Natural killer cell treated with Interleukin-12 subunit alpha and Interleukin-12 subunit beta and Interleukin-15 and Interleukin-18, amount 100 ng/mL, for 72 hours (primary cell): ENCODE measurements at regions not wholly inside any gene's neighbourhood (a gene's known extent, or its start where the extent isn't known, plus 50 kb on each side); places are given as distances from the start of the nearest gene placed in this dataset.

Experiments used
- ATAC-seq, 2 donors: fragments of 150-1000 bp; cut with Tn5 transposase in 1 of 2; sonication (Bioruptor Pico), chemical (Tn5 transposase) in 1 of 2; 2 replicates each; pipeline ENCODE4 v1.10.0; 2021
- DNase-seq: peaks from one replicate; pipeline ENCODE4 v3.0.0; 2022; ENCODE audit warnings: low spot score
- H3K27ac Mint-ChIP-seq, 2 donors: 1 replicate in 1 of 2; 2 replicates in 1 of 2; pipeline ENCODE4 v1.8.0; 2022; ENCODE audit warnings: mixed read lengths in 2 of 2, mild to moderate bottlenecking in 1 of 2, moderate library complexity in 1 of 2
- H3K27me3 Mint-ChIP-seq, 2 donors: 1 replicate in 1 of 2; 2 replicates in 1 of 2; pipeline ENCODE4 v1.8.0; 2022; ENCODE audit warnings: mixed read lengths in 2 of 2
- H3K36me3 Mint-ChIP-seq: one replicate; pipeline ENCODE4 v1.8.0; 2022; ENCODE audit warnings: mixed read lengths
- H3K4me1 Mint-ChIP-seq, 2 donors: 1 replicate in 1 of 2; 2 replicates in 1 of 2; pipeline ENCODE4 v1.8.0; 2022; ENCODE audit warnings: low read depth in 2 of 2, mixed read lengths in 2 of 2, mild to moderate bottlenecking in 1 of 2
- H3K4me3 Mint-ChIP-seq: one replicate; pipeline ENCODE4 v1.8.0; 2022; ENCODE audit warnings: mixed read lengths
- H3K9me3 Mint-ChIP-seq: 2 replicates; pipeline ENCODE4 v1.8.0; 2022; ENCODE audit warnings: mixed read lengths

- no peak for ATAC-seq
- no peak for DNase-seq
- Mint-ChIP-seq H3K4me1 (no peaks in the 10 kb centered on the region), H3K9me3 (no peaks in the 10 kb centered on the region), H3K36me3 (no peaks in the 10 kb centered on the region), H3K27me3 (peaks cover 16 to 20% of the 10 kb centered on the region in 2 donors), H3K4me3 (no peak overlapping the region), H3K27ac (no peak overlapping the region)
Measured at GRCh38 chr22:27568265-27568664, 233.3 kb downstream of the MN1 start.

- no peak for ATAC-seq
- DNase-seq, result no peak
- Mint-ChIP-seq H3K9me3 (no peaks in the 10 kb centered on the region), H3K36me3 (no peaks in the 10 kb centered on the region), H3K27me3 (peaks cover 20 to 24% of the 10 kb centered on the region in 2 donors), H3K4me3 (no peak overlapping the region), H3K27ac (no peak overlapping the region), H3K4me1 (no peaks in the 10 kb centered on the region)
Measured at GRCh38 chr22:27571463-27572277, 229.9 kb downstream of the MN1 start.

GRCh38 chr22:27572278-27572666 is 229.3 kb downstream of the MN1 start:
- Mint-ChIP-seq H3K27me3 (peaks cover 20 to 24% of the 10 kb centered on the region in 2 donors), H3K4me1 (no peaks in the 10 kb centered on the region)

GRCh38 chr22:27573280-27574001 is 228.1 kb downstream of the MN1 start:
- no peaks in the 10 kb centered on the region for H3K4me1 Mint-ChIP-seq
- no peak for ATAC-seq

More at GRCh38 chr22:27572278-27572666, 229.3 kb downstream of the MN1 start:
- Mint-ChIP-seq H3K27ac (no peak overlapping the region), H3K36me3 (no peaks in the 10 kb centered on the region), H3K4me3 (no peak overlapping the region), H3K9me3 (no peaks in the 10 kb centered on the region)
- DNase-seq, result no peak
- no peak for ATAC-seq

GRCh38 chr22:27574002-27574366 is 227.6 kb downstream of the MN1 start:
- Mint-ChIP-seq H3K9me3 (no peaks in the 10 kb centered on the region), H3K27me3 (peaks cover 20 to 24% of the 10 kb centered on the region in 2 donors), H3K4me3 (no peak overlapping the region), H3K4me1 (no peaks in the 10 kb centered on the region), H3K27ac (no peak overlapping the region), H3K36me3 (no peaks in the 10 kb centered on the region)
- ATAC-seq (no peak), DNase-seq (no peak)

More at GRCh38 chr22:27573280-27574001, 228.1 kb downstream of the MN1 start:
- Mint-ChIP-seq H3K9me3 (no peaks in the 10 kb centered on the region), H3K4me3 (no peak overlapping the region), H3K27ac (no peak overlapping the region), H3K36me3 (no peaks in the 10 kb centered on the region), H3K27me3 (peaks cover 20 to 24% of the 10 kb centered on the region in 2 donors)
- no peak for DNase-seq

GRCh38 chr22:27574651-27575050 is 226.9 kb downstream of the MN1 start:
- H3K4me1 Mint-ChIP-seq, result no peaks in the 10 kb centered on the region
- no peaks in the 10 kb centered on the region for H3K36me3 Mint-ChIP-seq
- H3K9me3 Mint-ChIP-seq, result no peaks in the 10 kb centered on the region
- DNase-seq (no peak), ATAC-seq (no peak)
- H3K27ac Mint-ChIP-seq, result no peak overlapping the region
- peaks cover 20 to 27% of the 10 kb centered on the region in 2 donors for H3K27me3 Mint-ChIP-seq
- no peak overlapping the region for H3K4me3 Mint-ChIP-seq

- Mint-ChIP-seq H3K36me3 (no peaks in the 10 kb centered on the region), H3K4me3 (no peak overlapping the region), H3K9me3 (no peaks in the 10 kb centered on the region), H3K27ac (no peak overlapping the region), H3K4me1 (no peaks in the 10 kb centered on the region), H3K27me3 (peaks cover 20 to 29% of the 10 kb centered on the region in 2 donors)
- ATAC-seq (no peak), DNase-seq (no peak)
Measured at GRCh38 chr22:27575348-27575747, 226.2 kb downstream of the MN1 start.

GRCh38 chr22:27576413-27576812 is 225.1 kb downstream of the MN1 start:
- no peaks in the 10 kb centered on the region for H3K9me3 Mint-ChIP-seq
- no peak for DNase-seq
- no peaks in the 10 kb centered on the region for H3K36me3 Mint-ChIP-seq

GRCh38 chr22:27576815-27577573 is 224.6 kb downstream of the MN1 start:
- H3K27me3 Mint-ChIP-seq, result peaks cover 14 to 26% of the 10 kb centered on the region in 2 donors
- no peak overlapping the region for H3K4me3 Mint-ChIP-seq
- ATAC-seq (no peak), DNase-seq (no peak)
- no peaks in the 10 kb centered on the region for H3K4me1 Mint-ChIP-seq
- no peak overlapping the region for H3K27ac Mint-ChIP-seq
- H3K36me3 Mint-ChIP-seq, result no peaks in the 10 kb centered on the region
- no peaks in the 10 kb centered on the region for H3K9me3 Mint-ChIP-seq

More at GRCh38 chr22:27576413-27576812, 225.1 kb downstream of the MN1 start:
- no peak overlapping the region for H3K27ac Mint-ChIP-seq
- H3K27me3 Mint-ChIP-seq, result peaks cover 18 to 27% of the 10 kb centered on the region in 2 donors
- H3K4me3 Mint-ChIP-seq, result no peak overlapping the region
- no peak for ATAC-seq
- no peaks in the 10 kb centered on the region for H3K4me1 Mint-ChIP-seq

GRCh38 chr22:27577574-27577969 is 224.0 kb downstream of the MN1 start:
- Mint-ChIP-seq H3K4me3 (no peak overlapping the region), H3K27ac (no peak overlapping the region), H3K4me1 (no peaks in the 10 kb centered on the region), H3K9me3 (no peaks in the 10 kb centered on the region), H3K36me3 (no peaks in the 10 kb centered on the region), H3K27me3 (peaks cover 8 to 20% of the 10 kb centered on the region in 2 donors)
- ATAC-seq, result no peak
- DNase-seq, result no peak

GRCh38 chr22:27578937-27579617 is 222.5 kb downstream of the MN1 start:
- no peak overlapping the region for H3K4me3 Mint-ChIP-seq
- no peak overlapping the region for H3K27ac Mint-ChIP-seq
- no peaks in the 10 kb centered on the region for H3K36me3 Mint-ChIP-seq
- peaks cover 7 to 16% of the 10 kb centered on the region in 2 donors for H3K27me3 Mint-ChIP-seq
- no peaks in the 10 kb centered on the region for H3K4me1 Mint-ChIP-seq
- ATAC-seq, result no peak
- H3K9me3 Mint-ChIP-seq, result no peaks in the 10 kb centered on the region
- no peak for DNase-seq

GRCh38 chr22:27580311-27580897 is 221.2 kb downstream of the MN1 start:
- no peaks in the 10 kb centered on the region for H3K36me3 Mint-ChIP-seq
- DNase-seq (no peak), ATAC-seq (no peak)
- no peak overlapping the region for H3K27ac Mint-ChIP-seq
- peaks cover 13 to 14% of the 10 kb centered on the region in 2 donors for H3K27me3 Mint-ChIP-seq
- H3K9me3 Mint-ChIP-seq, result no peaks in the 10 kb centered on the region
- no peaks in the 10 kb centered on the region for H3K4me1 Mint-ChIP-seq
- no peak overlapping the region for H3K4me3 Mint-ChIP-seq

GRCh38 chr22:27581236-27581635 is 220.3 kb downstream of the MN1 start:
- H3K27me3 Mint-ChIP-seq, result peaks cover 13 to 16% of the 10 kb centered on the region in 2 donors
- no peaks in the 10 kb centered on the region for H3K9me3 Mint-ChIP-seq
- H3K36me3 Mint-ChIP-seq, result no peaks in the 10 kb centered on the region

More at GRCh38 chr22:27581236-27581635, 220.3 kb downstream of the MN1 start:
- ATAC-seq (no peak), DNase-seq (no peak)
- H3K27ac Mint-ChIP-seq, result no peak overlapping the region
- no peaks in the 10 kb centered on the region for H3K4me1 Mint-ChIP-seq
- H3K4me3 Mint-ChIP-seq, result no peak overlapping the region
